RWPE1 (cell line): ENCODE measurements at regions not wholly inside any gene's neighbourhood (a gene's known extent, or its start where the extent isn't known, plus 50 kb on each side); places are given as distances from the start of the nearest gene placed in this dataset.

Source experiments
- CTCF ChIA-PET: fragments of 350-600 bp; sonication (Branson Sonifier 250); formaldehyde crosslinking; extraction: SDS; loops from one replicate; lab custom pipeline; 2021; lab: Yijun Ruan, JAX
- POLR2A ChIA-PET: fragments of 400-600 bp; formaldehyde crosslinking; extraction: SDS; loops from one replicate; lab custom pipeline; 2020; ENCODE audit warnings: antibody characterized with exemption; ENCODE audit not compliant: low non-redundant PET; lab: Yijun Ruan, JAX
- DNase-seq: peaks from one replicate; pipeline ENCODE4 v3.0.0; 2012; ENCODE audit warnings: low spot score
- H3K27ac ChIP-seq: fragments of 450-650 bp; 2 replicates; pipeline ENCODE4 v1.5.1; 2017
- TF ChIP-seq, protein P1 (sequence below): fragments of 450-650 bp; conservative IDR thresholded peaks from 2 replicates; pipeline ENCODE4 v1.5.1; 2017; ENCODE audit warnings: low read depth, mild to moderate bottlenecking

DNA sequence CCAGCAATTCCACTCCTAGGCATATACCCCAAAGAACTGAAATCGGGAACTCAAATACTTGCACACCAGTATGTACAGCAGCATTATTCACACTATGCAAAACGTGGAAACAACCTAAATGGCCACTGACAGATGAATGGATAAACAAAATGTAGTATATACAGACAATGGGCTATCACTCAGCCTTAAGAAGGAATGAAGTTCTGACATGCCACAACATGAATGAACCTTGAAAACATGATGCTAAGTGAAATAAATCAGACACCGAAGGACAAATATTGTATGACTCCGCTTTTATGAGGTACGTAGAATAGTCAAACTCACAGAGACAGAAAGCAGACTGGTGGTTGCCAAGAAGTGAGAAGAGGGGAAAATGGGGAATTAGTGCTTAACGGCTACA lies 59.1 kb upstream of the CCN6 start:
- ChIA-PET CTCF (no interaction called here), POLR2A (no interaction called here)
- no peak overlapping the region for H3K27ac ChIP-seq
- TF ChIP-seq, protein P1, sequence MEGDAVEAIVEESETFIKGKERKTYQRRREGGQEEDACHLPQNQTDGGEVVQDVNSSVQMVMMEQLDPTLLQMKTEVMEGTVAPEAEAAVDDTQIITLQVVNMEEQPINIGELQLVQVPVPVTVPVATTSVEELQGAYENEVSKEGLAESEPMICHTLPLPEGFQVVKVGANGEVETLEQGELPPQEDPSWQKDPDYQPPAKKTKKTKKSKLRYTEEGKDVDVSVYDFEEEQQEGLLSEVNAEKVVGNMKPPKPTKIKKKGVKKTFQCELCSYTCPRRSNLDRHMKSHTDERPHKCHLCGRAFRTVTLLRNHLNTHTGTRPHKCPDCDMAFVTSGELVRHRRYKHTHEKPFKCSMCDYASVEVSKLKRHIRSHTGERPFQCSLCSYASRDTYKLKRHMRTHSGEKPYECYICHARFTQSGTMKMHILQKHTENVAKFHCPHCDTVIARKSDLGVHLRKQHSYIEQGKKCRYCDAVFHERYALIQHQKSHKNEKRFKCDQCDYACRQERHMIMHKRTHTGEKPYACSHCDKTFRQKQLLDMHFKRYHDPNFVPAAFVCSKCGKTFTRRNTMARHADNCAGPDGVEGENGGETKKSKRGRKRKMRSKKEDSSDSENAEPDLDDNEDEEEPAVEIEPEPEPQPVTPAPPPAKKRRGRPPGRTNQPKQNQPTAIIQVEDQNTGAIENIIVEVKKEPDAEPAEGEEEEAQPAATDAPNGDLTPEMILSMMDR: no peak
- no peak for DNase-seq

DNA sequence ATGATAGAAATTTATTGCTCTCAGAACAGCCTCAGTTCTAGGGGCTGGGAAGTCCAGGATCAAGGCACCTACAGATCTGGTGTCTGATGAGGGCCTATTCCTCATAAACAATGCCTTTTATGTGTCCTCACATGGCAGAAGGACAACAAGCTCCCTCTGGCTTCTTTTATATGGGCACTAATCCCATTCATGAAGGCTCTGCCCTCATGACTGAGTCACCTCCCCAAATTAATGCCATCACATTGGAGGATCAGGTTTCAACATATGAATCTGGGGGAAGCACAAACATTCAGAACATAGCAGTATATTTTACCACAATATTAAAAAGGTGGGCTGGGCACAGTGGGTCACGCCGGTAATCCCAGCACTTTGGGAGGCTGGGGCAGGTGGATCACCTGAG lies 58.5 kb upstream of the CCN6 start:
- DNase-seq: no peak
- CTCF ChIA-PET: no interaction called here
- TF ChIP-seq, protein P1: no peak
- POLR2A ChIA-PET: no interaction called here
- no peak overlapping the region for H3K27ac ChIP-seq

DNA sequence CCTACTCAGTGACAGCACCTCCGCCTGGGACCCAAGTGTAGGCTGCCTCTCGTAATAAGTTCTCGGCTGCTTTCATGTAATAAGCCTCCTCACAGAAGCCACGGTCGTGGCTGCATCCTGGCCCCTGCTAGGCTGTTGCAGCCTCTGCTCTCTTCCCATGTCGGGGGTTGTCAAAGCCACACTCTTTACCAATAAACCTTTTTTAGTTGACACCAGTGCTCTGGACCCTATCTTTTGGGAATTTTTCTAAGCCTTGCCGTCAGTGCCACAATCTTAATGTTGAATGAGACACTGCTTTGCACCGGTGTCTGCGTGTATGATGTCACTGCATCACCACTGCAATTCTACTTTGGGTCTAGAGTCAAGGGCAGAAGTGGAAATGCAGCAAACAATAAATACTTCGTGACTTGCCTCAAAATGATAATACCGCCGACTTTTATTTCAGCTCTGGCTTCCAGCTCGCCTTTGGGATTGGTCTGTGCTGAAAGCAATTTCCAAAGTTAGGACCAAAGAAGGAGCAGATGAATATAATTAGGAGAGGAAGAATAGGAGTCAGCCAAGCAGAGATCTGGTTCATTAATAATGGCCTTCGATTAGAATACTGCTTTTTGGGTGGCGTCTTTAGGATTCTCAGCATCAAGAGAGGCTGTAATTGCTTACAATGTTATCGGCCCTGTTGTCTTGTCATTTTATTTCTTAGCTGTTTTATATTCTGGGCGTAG lies 57.6 kb upstream of the CCN6 start:
- no peak overlapping the region for H3K27ac ChIP-seq
- TF ChIP-seq, protein P1: no peak
- ChIA-PET POLR2A (no interaction called here), CTCF (interaction anchor here (0.7 to 1.2 kb wide), 2 partner anchors 38 to 286 kb away, joined by 4 to 8 read pairs; no protein-coding TSS in a partner anchor)
- no peak for DNase-seq

DNA sequence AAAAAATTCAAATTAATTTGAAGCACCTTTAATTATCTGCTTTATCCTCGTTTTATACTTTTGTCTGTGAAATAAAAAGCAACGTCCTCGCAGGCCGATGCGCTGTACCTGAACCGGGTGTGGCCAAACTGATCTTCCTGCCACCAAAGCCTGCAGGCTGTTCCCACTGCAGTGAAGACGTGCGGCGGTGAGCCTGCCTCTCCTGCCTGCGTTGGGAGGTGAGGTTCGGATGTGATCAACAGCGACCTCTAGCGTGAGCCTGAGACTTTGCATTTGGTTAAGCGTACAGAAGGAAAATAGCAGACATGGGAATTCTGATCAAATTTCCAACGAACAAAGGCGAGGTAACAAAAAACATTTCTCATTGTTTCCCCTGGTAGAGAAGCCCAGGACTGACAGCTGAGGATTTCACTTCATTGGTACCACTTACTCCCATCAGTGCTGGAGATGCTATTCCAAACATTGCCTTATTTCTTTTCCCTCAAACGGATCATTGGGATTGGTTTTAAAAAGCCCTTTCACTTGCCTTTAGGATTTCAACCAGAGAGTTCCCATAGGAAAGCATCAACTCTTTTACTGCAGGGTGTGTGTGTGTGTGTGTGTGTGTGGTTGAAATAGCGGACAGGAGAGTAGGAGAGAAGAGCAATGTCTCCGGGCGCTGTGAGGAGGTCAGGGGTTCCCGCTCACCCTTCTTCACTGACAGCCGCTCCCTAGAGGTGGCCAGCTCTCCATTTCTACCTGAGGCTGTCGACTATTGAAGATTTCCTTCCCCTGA lies 56.6 kb upstream of the CCN6 start:
- CTCF ChIA-PET: interaction anchor here (0.6 to 1.2 kb wide), 4 partner anchors 18 to 777 kb away, joined by 3 to 8 read pairs (median 4); no protein-coding TSS in a partner anchor
- TF ChIP-seq, protein P1: peak; percentile 88
- H3K27ac ChIP-seq: no peak overlapping the region
- peak; percentile 70 for DNase-seq
- POLR2A ChIA-PET: no interaction called here

DNA sequence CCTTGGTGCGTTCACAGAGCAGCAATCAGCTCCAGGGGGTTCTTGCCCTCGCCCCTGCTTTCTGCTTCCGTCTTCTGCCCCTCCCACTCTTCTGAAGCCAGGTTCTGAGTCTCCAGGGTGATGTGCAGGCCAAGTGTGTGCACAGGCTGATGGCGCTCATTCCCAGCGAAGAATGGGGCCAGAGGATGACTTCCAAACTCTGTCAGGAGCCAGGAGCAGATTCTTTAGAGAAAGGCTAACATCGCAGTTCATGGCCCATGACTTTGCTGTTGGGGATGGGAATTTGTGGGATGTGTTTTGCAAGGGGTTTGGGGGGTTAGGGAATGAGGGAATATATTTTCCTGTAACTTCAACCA lies 56.1 kb upstream of the CCN6 start:
- no peak for DNase-seq
- ChIA-PET POLR2A (no interaction called here), CTCF (interaction anchor here (0.6 kb wide), 1 partner anchor 777 kb away, joined by 3 read pairs; no protein-coding TSS in a partner anchor)
- no peak overlapping the region for H3K27ac ChIP-seq
- TF ChIP-seq, protein P1: no peak

DNA sequence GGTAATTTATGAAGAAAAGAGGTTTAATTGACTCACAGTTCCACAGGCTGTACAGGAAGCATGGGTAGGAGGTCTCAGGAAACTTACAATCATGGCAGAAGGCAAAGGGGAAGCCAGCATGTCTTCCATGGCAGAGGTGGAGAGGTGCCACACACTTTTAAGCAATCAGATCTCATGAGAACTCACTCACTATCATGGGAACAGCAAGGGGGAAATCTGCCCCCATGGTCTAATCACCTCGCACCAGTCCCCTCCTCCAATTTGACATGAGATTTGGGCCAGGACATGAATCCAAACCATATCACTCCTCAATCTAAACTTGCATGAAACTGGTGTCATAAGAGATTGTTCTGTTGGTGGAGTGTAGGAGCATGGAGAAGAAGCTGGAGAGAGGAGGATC lies 51.6 kb upstream of the CCN6 start:
- POLR2A ChIA-PET: no interaction called here
- CTCF ChIA-PET: interaction anchor here (0.7 kb wide), 1 partner anchor 297 kb away, joined by 7 read pairs; no protein-coding TSS in a partner anchor
- TF ChIP-seq, protein P1: no peak

More for the DNA sequence above, 51.6 kb upstream of the CCN6 start:
- no peak overlapping the region for H3K27ac ChIP-seq
- DNase-seq: no peak
